Erythroblast (primary cell): ENCODE measurements at regions not wholly inside any gene's neighbourhood (a gene's known extent, or its start where the extent isn't known, plus 50 kb on each side); places are given as distances from the start of the nearest gene placed in this dataset.

Source experiments
- GATA1 ChIP-seq: IDR thresholded peaks from 2 replicates; pipeline ENCODE4 v1.6.1; 2011; ENCODE audit warnings: low read depth, mild to moderate bottlenecking, control low read depth, low read length, moderate library complexity
- POLR2A ChIP-seq: IDR thresholded peaks from 2 replicates; pipeline ENCODE4 v1.6.1; 2011; ENCODE audit warnings: mild to moderate bottlenecking, low read length

- TF ChIP-seq POLR2A (no peak), GATA1 (no peak)
Measured at GRCh38 chr13:83121896-83122295, 760.4 kb downstream of the SLITRK1 start.
